ENCODE measurements at regions not wholly inside any gene's neighbourhood (a gene's known extent, or its start where the extent isn't known, plus 50 kb on each side); places are given as distances from the start of the nearest gene placed in this dataset.

- intact Hi-C loops (cut with micrococcal nuclease; ENCODE audit: unreplicated experiment) = no loop called here
- FAIRE-seq = no peak
These were observed 197.9 kb downstream of the TFCP2L1 start for GRCh38 chr2:121087117-121087516.

More at GRCh38 chr2:121087117-121087516, 197.9 kb downstream of the TFCP2L1 start:
- H3K4me2 ChIP-seq (ENCODE audit: low read depth, low read length) = no peak overlapping the region
- H4K20me1 ChIP-seq (ENCODE audit: insufficient read depth, low read length) = no peaks in the 10 kb centered on the region
- ATAC-seq (no peak), DNase-seq (ENCODE audit: low spot score) (no peak)
- WGBS (ENCODE audit: low lambda C conversion rate) = 8% methylated on average over 7 of the region's 7 CpGs
- no peaks in the 10 kb centered on the region; the same call in 1 of the 2 replicates for H3K9me3 ChIP-seq (ENCODE audit: low read length)
- POLR2A ChIA-PET = no interaction called here
- in situ Hi-C loops (cut with HindIII; ENCODE audit: extremely low pct_ligation_motif_present, low pct_unique_long_range_greater_than_20kb) = no loop called here
- H3K4me1 ChIP-seq (ENCODE audit: insufficient read depth, low read length) = no peaks in the 10 kb centered on the region
- no TSS peak for BruUV-seq (replicated peaks)
- TF ChIP-seq BCL3 (CRISPR knock-in tag; IDR thresholded peaks at IDR 0.05) = no peak
- TF ChIP-seq MNT (IDR thresholded peaks at IDR 0.05) = peak; percentile 97
- H2AFZ ChIP-seq (ENCODE audit: low read length) = no peak overlapping the region
- H3K4me3 ChIP-seq (replicated peaks in 1 of 3; ENCODE audit: insufficient read depth in 1 of 3, low read depth in 2 of 3, low read length in 3 of 3) = no peak overlapping the region
- H3K36me3 ChIP-seq (replicated peaks in 1 of 2; ENCODE audit: control insufficient read depth in 1 of 2, insufficient read depth in 2 of 2, low read length in 2 of 2) = no peaks in the 10 kb centered on the region
- CTCF ChIA-PET (ENCODE audit: low intra/inter-chr PET ratio, low total read pairs) = no interaction called here
- H3K9ac ChIP-seq (ENCODE audit: insufficient read depth, low read depth, low read length) = no peak overlapping the region
- no peaks in the 10 kb centered on the region for H3K79me2 ChIP-seq (ENCODE audit: insufficient read depth, low read length)
- no peak overlapping the region for H3K27ac ChIP-seq (ENCODE audit: extremely low read length, insufficient read depth, low read length)
- peaks cover 7 to 49% of the 10 kb centered on the region in 2 experiments; a peak in 3 of 5 replicates for H3K27me3 ChIP-seq (ENCODE audit: control insufficient read depth in 1 of 2, insufficient read depth in 2 of 2, low read length in 2 of 2)

All from HepG2 (cell line).